Stimulated activated CD8-positive, alpha-beta memory T cell treated with anti-CD3 and anti-CD28 coated beads, Interleukin-15, amount 100 ng/mL, for 24 hours (primary cell): ENCODE measurements at regions not wholly inside any gene's neighbourhood (a gene's known extent, or its start where the extent isn't known, plus 50 kb on each side); places are given as distances from the start of the nearest gene placed in this dataset.
"Not testable (repeated sequence)": the region's sequence is repeated elsewhere in the genome, so short reads cannot be mapped to it uniquely, and the experiment has no call there.

Experiments
- DNase-seq: peaks from one replicate; pipeline ENCODE4 v3.0.0-alpha.2; 2020; ENCODE audit warnings: low read depth

DNA sequence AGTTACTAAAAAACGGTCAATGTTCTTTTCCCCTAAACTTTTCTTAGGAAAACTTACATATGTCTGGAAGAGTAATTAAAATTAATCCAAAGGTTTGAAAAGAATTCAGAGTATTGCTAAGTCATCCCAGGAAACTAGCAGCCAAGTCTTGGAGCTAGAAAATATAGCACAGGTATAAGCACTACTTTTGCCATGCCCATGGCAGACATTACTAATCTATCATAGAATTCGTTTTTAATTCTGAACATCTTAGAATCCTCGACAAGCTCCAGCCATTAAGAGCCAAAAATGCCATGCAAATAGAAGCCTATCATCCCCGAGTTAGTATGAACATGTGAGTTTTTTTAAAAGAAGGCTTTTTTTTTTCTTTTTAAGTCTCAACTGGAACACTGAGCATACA is 395.0 kb downstream of the ZEB2 start:
- DNase-seq, result no peak

DNA sequence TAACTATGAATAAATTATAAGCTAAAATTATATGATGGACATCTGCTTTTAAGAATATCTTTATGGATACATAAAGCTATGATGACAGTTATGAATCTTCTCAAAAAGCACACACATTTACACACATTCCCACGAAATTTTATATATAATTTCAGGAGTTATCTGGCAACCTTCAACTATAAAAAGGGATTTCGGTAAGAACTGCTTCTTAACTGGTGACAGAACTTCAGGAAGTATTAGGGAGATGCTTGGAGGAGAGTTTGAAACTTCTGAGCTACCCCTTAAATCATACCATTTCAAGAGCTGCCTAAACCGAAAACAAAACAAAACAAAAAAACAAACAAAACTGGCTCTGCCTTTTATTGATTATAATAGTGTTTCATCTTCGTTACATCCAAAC is 399.4 kb downstream of the ZEB2 start:
- DNase-seq, result no peak

DNA sequence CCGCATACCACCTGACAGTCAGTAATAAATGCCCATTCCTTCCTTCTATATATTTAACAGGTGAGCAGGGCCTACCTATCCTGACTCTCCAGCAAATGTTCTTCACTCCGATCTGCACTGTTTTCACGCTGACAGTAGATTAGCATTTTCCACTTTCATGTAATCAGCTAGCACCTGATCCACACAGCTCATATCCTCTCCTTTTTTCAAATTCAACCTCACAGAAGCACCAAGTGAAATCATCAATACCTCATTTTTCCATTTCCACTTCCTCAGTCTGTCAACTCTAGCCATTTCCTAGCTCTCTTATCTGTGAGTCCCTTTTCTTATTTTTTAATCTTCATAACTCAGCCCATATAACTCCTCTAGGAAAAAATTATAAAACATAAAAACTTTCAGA is 402.8 kb downstream of the ZEB2 start:
- no peak for DNase-seq

DNA sequence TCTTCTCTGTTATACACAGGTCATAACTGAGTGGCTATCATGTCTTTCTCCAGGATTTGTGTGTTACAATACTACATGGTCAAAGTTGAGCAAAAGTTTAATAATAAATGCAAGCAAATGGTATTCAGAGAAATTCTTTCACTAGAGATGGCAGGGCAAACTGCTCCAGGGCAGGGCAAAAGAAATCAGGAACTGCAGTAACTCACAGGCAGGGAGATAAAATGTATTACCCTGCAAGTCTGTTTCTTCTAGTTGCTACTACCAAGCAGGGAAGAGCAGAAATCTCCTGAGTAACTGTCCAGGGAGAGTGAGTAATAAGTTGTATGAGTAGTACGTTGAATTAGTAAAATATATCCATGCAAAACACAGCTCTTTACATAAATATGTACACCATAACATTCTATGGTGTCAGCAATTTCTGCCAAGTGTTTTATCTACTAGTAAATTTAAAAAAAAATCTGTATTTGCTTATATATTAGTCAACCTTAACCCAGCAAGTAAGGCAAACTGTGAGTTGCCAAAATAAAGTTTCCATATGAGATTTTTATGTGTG is 404.1 kb downstream of the ZEB2 start:
- DNase-seq, result no peak

DNA sequence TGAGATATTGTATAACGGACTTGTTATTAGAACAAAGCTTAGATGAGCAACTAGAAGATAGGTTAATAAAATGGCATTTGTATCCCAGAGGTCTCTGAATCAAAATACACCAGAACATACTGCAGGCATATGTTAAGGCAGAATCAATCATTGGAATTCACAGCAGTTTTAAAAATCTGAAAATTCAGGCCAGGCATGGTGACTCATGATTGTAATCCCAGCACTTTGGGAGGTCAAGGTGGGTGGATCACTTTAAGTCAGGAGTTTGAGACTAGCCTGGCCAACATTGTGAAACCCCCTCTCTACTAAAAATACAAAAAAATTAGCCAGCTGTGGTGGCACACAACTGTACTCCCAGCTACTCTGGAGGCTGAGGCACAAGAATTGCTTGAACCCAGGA is 405.2 kb downstream of the ZEB2 start:
- no peak for DNase-seq

DNA sequence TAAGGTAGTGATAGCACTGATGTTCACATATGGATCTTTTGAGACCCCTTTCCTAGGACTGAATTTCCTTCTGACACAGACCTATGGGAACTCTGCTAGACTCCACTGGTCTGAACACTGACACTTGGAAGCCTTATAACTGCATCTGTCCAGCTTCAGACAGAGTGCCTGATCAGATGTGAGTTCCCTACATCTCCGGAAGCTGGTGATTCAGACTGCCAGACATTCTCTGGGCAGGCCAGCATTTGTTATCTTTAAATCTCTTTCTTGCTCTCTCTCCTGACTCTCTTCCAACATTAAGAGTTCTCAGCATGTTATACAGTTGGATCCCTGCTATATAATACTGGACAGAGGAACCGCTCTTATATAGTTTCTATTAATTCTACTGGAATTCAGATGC is 408.5 kb downstream of the ZEB2 start:
- DNase-seq, result no peak

DNA sequence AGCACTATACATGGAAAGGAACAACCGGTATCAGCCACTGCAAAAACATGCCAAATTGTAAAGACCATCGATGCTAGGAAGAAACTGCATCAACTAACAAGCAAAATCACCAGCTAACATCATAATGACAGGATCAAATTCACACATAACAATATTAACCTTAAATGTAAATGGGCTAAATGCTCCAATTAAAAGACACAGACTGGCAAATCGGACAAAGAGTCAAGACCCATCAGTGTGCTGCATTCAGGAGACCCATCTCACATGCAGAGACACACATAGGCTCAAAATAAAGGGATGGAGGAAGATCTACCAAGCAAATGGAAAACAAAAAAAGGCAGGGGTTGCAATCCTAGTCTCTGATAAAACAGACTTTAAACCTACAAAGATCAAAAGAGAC is 413.8 kb downstream of the ZEB2 start:
- DNase-seq, result not testable (repeated sequence)

DNA sequence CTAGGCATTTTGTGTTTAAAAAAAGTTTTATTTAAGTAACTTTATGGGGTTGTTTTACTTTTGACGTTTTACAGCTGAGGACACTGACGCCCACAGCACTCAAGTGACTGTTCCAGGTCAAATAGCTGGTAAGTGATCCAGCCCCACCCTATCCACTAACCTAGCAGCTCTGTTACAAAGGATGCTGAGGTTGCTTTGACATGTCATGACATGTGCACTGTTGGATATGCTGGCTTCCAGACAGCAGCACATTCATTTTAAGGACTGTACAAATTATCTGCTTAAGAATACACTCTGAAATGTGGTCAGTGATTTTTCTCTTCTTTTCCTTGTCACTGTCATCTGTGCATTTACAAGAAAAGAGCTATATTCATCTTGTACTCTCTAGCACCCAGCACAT is 417.5 kb downstream of the ZEB2 start:
- no peak for DNase-seq

DNA sequence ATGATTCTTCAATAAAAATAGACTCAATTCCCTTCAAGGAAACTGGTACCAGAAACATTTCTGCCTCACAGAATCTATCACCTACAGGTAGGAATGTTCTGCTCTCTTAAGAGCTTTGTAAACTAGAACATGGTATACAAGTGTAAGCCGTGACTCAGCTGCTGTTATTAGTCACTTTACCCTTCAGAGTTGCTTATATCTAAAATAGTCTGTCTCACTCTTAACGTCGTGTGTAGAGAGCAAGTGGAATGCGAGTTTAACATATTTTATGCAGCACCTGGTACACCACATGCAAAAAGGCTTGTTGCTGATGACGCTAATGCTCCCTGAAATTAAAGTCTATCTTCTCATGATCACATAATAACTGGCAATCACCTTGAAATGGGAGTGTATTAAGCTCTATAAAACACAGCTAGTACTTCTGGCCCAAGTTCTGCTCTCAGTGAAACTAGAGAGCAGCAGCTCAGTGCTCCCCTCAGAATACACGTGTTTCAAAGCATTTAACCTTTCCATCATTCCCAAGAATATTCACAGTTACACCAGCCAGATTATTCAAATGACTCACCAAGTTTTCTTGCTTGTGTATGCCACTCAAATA is 420.0 kb downstream of the ZEB2 start:
- no peak for DNase-seq

DNA sequence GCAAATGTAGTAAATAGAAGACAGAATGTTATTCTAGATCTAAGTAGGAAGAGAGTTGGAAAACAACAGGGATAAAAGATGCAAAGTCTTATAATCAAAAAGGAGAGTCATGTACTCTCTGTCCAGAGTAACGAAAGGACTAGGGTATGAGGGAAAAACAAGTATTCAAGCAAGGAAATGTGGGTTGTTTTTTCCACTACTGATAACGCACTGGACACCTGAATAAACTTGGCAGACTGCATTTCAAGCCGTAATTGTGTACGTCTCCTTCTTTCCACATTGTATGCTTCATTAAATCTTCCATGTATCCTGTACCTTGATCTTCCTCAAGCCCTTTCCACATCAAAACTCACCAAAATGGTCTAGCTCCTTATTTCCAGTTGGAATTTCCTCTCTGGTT is 420.6 kb downstream of the ZEB2 start:
- DNase-seq, result no peak

DNA sequence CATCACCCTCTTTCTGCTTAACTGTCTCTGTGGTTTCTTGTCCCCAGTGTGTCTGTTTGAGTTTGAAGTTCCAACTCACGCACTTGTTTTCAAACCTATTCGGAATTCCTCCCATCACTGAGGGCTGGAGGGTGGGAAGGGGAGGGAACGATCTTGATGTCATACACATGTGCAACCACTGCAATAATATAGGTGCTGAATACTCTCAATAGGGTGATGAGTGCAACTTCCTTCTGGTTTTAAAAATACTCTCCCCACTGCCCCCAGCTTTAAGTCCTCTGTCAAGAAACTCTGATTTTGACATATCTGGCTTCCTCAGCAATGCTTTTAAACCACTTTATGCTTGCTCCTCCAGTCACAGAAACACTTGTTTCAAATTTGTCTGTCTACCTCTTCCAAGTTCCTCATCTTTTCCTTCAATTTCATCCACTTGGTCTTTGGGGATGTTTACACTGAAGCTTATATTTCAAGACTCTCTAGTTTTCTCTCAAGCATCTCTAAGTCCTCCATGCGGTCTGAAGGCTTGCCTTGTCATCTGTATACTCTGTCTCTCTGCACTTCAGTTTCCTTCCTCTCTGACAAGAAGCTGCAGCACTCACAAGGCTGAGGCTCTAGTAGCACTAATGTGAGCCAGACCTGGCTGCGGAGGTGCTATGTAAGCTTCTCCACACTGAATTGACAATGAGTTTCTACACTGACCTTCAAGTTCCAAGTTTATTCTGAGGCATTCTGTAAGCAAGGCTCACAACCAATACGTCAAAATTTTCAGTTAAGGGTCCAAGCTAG is 422.3 kb downstream of the ZEB2 start:
- DNase-seq, result no peak

DNA sequence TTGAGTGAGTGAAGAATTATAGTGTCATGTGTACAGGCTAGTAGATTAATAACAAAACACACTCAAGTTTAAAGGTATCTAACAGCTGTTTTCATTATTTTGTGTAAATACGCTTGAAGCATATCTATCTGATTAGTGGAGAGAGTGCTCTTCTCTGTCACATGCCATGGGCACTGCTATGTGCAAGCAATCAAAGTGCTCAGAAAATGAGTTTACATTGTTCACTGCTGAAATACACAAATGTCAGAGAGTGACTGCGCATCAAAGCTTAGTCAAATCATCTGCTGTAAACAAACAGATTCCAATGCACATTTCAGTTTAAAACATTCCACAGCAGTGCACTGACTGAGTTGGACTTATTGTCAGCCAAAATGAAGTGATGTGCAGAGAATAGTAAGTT is 423.4 kb downstream of the ZEB2 start:
- no peak for DNase-seq

DNA sequence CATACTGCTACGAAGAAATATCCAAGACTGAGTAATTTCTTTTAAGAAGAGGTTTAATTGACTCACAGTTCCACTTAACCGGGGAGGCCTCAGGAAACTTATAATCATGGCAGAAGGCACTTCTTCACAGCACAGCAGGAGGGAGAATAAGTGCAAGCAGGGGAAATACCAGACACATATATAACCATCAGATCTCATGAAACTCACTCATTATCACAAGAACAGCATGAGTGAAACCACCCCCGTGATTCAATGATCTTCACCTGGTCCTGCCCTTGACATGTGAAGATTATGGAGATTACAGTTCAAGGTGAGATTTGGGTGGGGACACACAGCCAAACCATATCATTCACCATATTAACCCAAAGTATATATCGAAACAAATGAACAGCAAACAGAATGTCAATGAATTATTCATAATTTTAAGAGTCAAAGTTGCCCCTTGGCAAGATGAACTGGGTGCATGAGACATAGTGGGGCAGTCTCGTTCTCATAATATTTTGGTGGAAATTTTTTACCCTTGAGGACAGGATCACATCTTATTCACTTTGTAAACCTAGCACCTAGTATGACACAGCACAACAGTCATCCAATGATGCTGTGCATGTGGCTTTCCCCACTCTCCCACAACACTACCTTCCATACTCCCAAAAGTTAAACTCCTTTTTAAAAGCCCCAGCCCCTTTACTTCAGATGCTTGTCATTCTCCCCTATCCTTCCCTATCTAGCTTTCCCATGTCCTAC is 425.3 kb downstream of the ZEB2 start:
- no peak for DNase-seq

DNA sequence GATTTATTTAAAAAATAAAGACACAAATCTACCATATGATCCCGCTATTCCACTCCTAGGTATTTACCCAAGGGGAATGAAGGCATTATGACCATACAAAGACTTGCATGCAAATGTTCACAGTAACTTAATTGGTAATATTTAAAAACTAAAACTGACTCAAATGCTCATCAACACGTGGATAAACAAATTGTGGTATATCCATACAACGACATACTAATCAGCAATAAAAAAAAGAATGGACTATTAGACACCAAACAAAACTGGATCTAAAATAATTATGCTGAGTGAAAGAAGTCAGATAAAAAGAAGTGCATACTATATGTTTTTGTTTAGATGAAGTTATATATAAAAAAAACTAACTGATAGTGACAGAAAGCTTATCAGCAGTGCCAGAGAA is 428.3 kb downstream of the ZEB2 start:
- no peak for DNase-seq

DNA sequence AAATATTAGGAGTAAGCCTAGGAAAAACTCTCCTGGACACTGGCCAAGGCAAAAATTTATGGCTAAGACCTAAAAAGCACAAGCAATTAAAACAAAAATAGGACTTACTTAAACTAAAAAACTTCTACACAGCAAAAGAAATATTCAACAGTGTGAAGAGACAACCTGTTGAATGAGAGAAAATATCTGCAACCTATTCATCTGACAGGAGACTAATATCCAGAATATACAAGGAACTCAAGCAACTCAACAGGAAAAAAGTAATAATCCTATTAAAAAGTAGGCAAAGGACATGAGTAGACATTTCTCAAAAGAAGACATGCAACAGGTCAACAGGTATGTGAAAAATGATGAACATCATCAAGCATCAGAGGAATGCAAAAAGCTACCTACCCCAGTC is 431.1 kb downstream of the ZEB2 start:
- no peak for DNase-seq

DNA sequence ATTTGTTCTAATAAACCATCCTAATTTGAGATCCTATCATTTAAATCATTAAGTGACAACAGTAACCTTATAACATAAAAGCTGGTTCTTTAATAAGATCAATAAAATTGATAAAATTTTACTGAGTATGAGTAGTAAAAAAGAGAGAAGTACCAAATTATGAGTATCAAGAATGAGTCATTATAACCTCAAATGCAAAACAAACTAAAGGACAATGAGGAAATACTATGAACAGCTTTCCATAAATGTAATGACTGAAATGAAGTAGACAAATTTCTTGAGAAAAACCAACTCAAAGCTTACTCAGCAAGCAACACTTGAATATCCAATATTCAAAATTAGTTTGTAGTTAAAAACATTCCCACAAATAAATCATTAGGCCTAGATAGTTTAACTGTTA is 433.0 kb downstream of the ZEB2 start:
- no peak for DNase-seq

DNA sequence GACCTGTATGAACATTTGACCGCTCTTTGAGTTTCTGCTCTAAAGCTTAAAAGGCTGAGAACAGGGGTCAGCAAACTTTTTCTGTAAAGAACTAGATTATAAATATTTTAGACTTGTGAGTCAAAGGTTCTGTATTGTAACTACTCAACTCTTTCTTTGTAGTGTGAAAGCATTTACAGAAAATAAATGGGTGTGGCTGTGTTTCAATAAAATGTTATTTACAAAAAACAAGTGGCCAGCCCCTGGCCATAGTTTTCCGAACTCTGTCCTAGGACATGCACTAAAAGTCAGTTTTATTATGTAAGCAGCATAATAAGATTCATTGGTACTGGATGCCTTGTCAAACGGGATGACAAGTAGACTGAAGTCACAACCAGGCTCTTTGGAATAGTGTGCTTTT is 434.9 kb downstream of the ZEB2 start:
- no peak for DNase-seq

DNA sequence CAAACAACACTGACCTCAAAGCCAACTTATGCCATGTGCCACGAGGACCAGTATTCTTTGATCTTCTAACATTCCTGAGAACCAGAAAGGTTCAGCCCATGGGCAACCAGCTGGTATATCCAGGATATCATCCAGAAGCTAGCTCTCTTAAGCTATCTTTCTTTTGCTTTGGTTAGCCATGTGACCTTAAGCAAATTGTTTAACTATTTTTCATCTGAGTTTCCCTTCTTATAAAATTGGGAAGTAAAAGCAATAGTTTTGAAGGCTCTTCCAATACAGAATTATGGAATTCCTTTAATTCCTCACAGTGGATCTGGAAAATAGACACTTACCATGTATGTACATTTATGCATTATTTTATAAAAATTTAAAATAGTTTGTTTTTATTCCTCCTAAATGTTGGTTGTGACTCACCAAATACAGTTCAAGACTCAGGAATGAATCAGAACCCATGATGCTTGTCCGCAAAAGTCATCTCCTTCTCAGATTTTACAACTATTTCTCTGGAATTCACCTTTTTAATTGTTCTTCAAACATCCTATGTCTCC is 435.7 kb downstream of the ZEB2 start:
- no peak for DNase-seq

DNA sequence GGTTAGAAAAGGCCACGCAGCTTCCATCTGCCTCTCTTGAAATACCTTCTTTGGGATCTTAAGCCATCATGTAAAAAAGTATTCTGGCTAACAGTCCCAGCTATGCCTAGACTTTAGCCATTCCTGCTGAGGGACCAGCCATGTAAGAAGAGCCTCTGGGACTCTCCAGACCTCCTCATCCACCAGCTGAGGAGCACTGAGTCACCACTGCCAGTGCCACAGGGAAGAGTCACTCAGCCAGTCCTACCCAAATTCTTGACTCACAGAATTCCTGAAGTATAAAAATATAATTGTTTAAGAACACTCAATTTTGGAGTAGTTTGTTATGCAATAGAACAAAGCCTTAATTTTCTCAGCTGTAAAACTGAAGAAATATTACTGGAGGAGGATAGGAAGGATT is 436.7 kb downstream of the ZEB2 start:
- no peak for DNase-seq

DNA sequence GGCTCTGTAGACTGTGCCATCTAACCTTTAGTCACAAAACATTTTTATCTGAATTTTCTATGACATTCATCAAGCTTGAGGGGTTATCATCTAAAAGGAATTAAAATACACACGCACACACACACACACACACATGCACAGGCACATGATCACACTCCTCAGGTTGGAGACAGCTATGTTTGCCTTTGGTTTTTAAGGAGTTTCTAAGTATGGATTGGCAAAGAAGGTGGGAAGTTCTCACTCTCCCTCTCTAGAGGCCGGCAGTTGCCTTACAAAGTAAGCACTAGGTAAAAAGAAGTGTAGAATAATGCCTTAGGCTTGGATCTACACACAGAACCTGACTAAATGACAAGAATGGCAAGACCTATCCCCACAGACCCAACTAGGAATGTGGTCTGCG is 437.1 kb downstream of the ZEB2 start:
- DNase-seq, result no peak

DNA sequence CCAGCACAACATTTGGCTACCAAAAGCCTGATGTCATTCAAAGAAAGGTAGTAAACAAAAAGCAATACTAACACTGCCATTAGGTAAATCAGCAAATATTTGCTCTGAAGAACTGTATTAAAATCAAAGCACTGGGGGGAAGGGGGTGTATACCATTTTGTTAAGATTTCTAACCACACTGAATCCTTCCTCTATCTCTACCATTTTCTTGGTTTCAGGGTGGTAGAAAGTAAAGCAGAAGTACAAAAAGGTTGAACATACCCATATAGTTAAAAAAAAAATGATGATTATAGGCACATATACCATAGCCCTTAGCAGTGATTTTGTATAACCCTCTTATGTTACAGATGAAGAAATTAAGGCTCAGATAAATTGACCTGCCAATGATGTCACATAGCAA is 437.6 kb downstream of the ZEB2 start:
- no peak for DNase-seq

DNA sequence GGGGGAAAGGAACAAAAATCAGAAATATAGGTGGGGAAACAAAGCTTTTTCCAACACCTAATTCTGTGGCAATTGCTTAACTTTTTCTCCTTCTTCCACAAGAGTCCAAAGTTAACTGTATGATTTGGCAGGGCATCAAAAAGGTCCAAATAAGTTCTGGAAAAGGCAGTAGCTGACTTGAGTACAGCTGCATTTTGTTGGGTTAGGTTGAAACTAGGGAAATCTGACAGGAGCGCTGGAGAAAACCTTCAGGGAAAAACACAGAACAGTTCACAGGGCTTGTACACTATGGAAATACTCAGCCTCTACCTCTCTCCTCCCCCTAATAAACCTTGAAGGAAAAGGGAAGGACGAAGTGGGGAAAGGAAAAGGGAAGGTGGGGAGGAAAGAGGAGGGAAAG is 438.6 kb downstream of the ZEB2 start:
- no peak for DNase-seq

DNA sequence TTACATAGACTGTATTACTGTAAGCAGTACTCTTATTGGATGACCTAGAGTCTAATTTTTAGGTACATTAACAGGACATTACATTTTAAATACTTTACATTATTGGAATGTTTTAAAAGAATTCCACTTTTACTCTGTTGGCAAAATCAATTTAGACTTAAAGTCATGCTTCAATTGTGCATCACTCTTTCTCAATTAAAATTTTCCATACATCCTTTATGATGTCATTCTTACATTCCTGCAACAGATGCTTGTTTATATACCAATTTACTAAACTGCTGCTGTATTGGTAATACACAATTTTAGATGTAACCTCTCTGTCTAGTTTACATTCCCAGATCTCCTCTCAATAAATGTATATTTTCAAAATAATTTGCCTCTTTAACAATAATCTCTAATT is 440.1 kb downstream of the ZEB2 start:
- no peak for DNase-seq
